ENCODE measurements at regions not wholly inside any gene's neighbourhood (a gene's known extent, or its start where the extent isn't known, plus 50 kb on each side); places are given as distances from the start of the nearest gene placed in this dataset.
"Not testable (repeated sequence)": the region's sequence is repeated elsewhere in the genome, so short reads cannot be mapped to it uniquely, and the experiment has no call there.

GRCh38 chr7:119028736-119029135, 804.2 kb downstream of the ANKRD7 start:
- CTCF ChIA-PET, result no interaction called here
- Histone ChIP-seq H3K9me3 (ENCODE audit: insufficient read depth, low read depth) (no peaks in the 10 kb centered on the region), H3K79me2 (ENCODE audit: low read depth) (no peaks in the 10 kb centered on the region), H3K4me2 (no peak overlapping the region), H3K27ac (no peak overlapping the region), H3K9me2 (ENCODE audit: insufficient read depth) (no peaks in the 10 kb centered on the region; the same call in 1 of the 2 replicates), H3K4me3 (no peak overlapping the region), H4K20me1 (ENCODE audit: insufficient read depth) (no peaks in the 10 kb centered on the region), H3F3A (ENCODE audit: insufficient read depth, low read depth) (no peaks in the 10 kb centered on the region), H3K4me1 (replicated peaks; ENCODE audit: insufficient read depth) (no peaks in the 10 kb centered on the region), H2AFZ (no peak overlapping the region), H3K36me3 (ENCODE audit: low read depth) (no peaks in the 10 kb centered on the region), H3K27me3 (ENCODE audit: insufficient read depth, low read depth) (no peaks in the 10 kb centered on the region)
- no peak for TF ChIP-seq EZH2 (IDR thresholded peaks at IDR 0.05; ENCODE audit: low read depth)
- no peak for TF ChIP-seq CTCF (conservative IDR thresholded peaks at IDR 0.05)
- POLR2A ChIA-PET (ENCODE audit: unreplicated experiment), result no interaction called here
- DNase-seq, result no peak
- intact Hi-C loops (cut with micrococcal nuclease; ENCODE audit: unreplicated experiment), result no loop called here
- BruUV-seq (replicated peaks), result no TSS peak

- H3F3A ChIP-seq (ENCODE audit: insufficient read depth, low read depth); intact Hi-C loops (cut with micrococcal nuclease; ENCODE audit: unreplicated experiment); H3K36me3 ChIP-seq (ENCODE audit: low read depth); DNase-seq; H3K79me2 ChIP-seq (ENCODE audit: low read depth); H3K27ac ChIP-seq; POLR2A ChIA-PET (ENCODE audit: unreplicated experiment); H3K4me2 ChIP-seq; H3K9me3 ChIP-seq (ENCODE audit: insufficient read depth, low read depth); H3K9me2 ChIP-seq (ENCODE audit: insufficient read depth); H3K4me3 ChIP-seq; H3K4me1 ChIP-seq (replicated peaks; ENCODE audit: insufficient read depth); H4K20me1 ChIP-seq (ENCODE audit: insufficient read depth); BruUV-seq (replicated peaks); H2AFZ ChIP-seq; CTCF ChIA-PET; H3K27me3 ChIP-seq (ENCODE audit: insufficient read depth, low read depth): not testable (repeated sequence)
Observed at GRCh38 chr7:119032136-119032535, 807.6 kb downstream of the ANKRD7 start.

- Histone ChIP-seq H3K4me2 (no peak overlapping the region), H2AFZ (no peak overlapping the region), H3K4me3 (no peak overlapping the region), H3K79me2 (ENCODE audit: low read depth) (no peaks in the 10 kb centered on the region), H3K9me3 (ENCODE audit: insufficient read depth, low read depth) (no peaks in the 10 kb centered on the region), H3K9me2 (ENCODE audit: insufficient read depth) (no peaks in the 10 kb centered on the region), H3F3A (ENCODE audit: insufficient read depth, low read depth) (no peaks in the 10 kb centered on the region), H3K27me3 (ENCODE audit: insufficient read depth, low read depth) (no peaks in the 10 kb centered on the region), H3K27ac (no peak overlapping the region), H4K20me1 (ENCODE audit: insufficient read depth) (no peaks in the 10 kb centered on the region), H3K4me1 (replicated peaks; ENCODE audit: insufficient read depth) (no peaks in the 10 kb centered on the region), H3K36me3 (ENCODE audit: low read depth) (no peaks in the 10 kb centered on the region)
- TF ChIP-seq EZH2 (IDR thresholded peaks at IDR 0.05; ENCODE audit: low read depth), result no peak
- no peak for TF ChIP-seq CTCF (conservative IDR thresholded peaks at IDR 0.05)
- POLR2A ChIA-PET (ENCODE audit: unreplicated experiment), result no interaction called here
- CTCF ChIA-PET, result no interaction called here
- intact Hi-C loops (cut with micrococcal nuclease; ENCODE audit: unreplicated experiment), result no loop called here
- no TSS peak for BruUV-seq (replicated peaks)
- no peak for DNase-seq
Observed at GRCh38 chr7:119033641-119034040, 809.1 kb downstream of the ANKRD7 start.

GRCh38 chr7:119037941-119038340, 813.4 kb downstream of the ANKRD7 start:
- H3K4me2 ChIP-seq, result no peak overlapping the region
- no TSS peak for BruUV-seq (replicated peaks)

More at GRCh38 chr7:119037941-119038340, 813.4 kb downstream of the ANKRD7 start:
- DNase-seq, result no peak
- Histone ChIP-seq H3K79me2 (ENCODE audit: low read depth) (no peaks in the 10 kb centered on the region), H3K27ac (no peak overlapping the region), H3K9me2 (ENCODE audit: insufficient read depth) (no peaks in the 10 kb centered on the region), H3F3A (ENCODE audit: insufficient read depth, low read depth) (no peaks in the 10 kb centered on the region), H3K9me3 (ENCODE audit: insufficient read depth, low read depth) (no peaks in the 10 kb centered on the region), H3K4me1 (replicated peaks; ENCODE audit: insufficient read depth) (no peaks in the 10 kb centered on the region), H3K27me3 (ENCODE audit: insufficient read depth, low read depth) (no peaks in the 10 kb centered on the region), H2AFZ (no peak overlapping the region), H3K4me3 (no peak overlapping the region), H4K20me1 (ENCODE audit: insufficient read depth) (no peaks in the 10 kb centered on the region), H3K36me3 (ENCODE audit: low read depth) (no peaks in the 10 kb centered on the region)
- CTCF ChIA-PET, result no interaction called here
- POLR2A ChIA-PET (ENCODE audit: unreplicated experiment), result no interaction called here
- intact Hi-C loops (cut with micrococcal nuclease; ENCODE audit: unreplicated experiment), result no loop called here
- TF ChIP-seq EZH2 (IDR thresholded peaks at IDR 0.05; ENCODE audit: low read depth) (no peak), CTCF (conservative IDR thresholded peaks at IDR 0.05) (no peak)
